ENCODE measurements at regions not wholly inside any gene's neighbourhood (a gene's known extent, or its start where the extent isn't known, plus 50 kb on each side); places are given as distances from the start of the nearest gene placed in this dataset.

DNA sequence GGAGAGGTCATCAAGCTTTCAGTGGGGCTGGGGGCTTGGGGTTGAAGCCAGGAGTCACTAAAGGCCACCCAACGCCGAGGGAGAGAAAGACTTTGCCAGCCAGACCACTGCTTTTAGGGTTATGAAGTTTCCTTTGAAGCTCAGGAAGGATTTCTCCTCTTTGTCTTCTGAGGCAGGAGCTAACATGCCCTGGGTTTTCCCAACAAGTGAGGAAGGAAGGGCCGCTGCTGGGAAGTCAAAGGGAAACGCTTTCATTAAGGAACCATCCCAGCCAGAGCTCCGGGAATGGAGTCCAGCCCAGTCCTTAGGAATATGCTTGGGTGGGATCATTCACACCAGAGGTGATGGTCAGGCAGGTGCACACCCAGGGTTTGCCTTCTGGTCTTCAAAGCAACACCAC, 436.9 kb downstream of the PRDM2 start:
- no peaks in the 10 kb centered on the region for H3K27me3 ChIP-seq
- H3K4me3 ChIP-seq: no peak overlapping the region
- DNase-seq: no peak
- intact Hi-C loops (cut with DNase I): no loop called here
- 66 to 80% methylated on average over 5 of the region's 5 CpGs for WGBS, 2 donors
- H3K9me3 ChIP-seq: no peaks in the 10 kb centered on the region
- no peak overlapping the region for H3K27ac ChIP-seq
- H3K36me3 ChIP-seq: no peaks in the 10 kb centered on the region
- TF ChIP-seq, protein P1, sequence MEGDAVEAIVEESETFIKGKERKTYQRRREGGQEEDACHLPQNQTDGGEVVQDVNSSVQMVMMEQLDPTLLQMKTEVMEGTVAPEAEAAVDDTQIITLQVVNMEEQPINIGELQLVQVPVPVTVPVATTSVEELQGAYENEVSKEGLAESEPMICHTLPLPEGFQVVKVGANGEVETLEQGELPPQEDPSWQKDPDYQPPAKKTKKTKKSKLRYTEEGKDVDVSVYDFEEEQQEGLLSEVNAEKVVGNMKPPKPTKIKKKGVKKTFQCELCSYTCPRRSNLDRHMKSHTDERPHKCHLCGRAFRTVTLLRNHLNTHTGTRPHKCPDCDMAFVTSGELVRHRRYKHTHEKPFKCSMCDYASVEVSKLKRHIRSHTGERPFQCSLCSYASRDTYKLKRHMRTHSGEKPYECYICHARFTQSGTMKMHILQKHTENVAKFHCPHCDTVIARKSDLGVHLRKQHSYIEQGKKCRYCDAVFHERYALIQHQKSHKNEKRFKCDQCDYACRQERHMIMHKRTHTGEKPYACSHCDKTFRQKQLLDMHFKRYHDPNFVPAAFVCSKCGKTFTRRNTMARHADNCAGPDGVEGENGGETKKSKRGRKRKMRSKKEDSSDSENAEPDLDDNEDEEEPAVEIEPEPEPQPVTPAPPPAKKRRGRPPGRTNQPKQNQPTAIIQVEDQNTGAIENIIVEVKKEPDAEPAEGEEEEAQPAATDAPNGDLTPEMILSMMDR (IDR thresholded peaks at IDR 0.05): no peak
- peaks cover 0 to 14% (median 7%) of the 10 kb centered on the region in 9 donors for H3K4me1 ChIP-seq
- no peak for ATAC-seq

DNA sequence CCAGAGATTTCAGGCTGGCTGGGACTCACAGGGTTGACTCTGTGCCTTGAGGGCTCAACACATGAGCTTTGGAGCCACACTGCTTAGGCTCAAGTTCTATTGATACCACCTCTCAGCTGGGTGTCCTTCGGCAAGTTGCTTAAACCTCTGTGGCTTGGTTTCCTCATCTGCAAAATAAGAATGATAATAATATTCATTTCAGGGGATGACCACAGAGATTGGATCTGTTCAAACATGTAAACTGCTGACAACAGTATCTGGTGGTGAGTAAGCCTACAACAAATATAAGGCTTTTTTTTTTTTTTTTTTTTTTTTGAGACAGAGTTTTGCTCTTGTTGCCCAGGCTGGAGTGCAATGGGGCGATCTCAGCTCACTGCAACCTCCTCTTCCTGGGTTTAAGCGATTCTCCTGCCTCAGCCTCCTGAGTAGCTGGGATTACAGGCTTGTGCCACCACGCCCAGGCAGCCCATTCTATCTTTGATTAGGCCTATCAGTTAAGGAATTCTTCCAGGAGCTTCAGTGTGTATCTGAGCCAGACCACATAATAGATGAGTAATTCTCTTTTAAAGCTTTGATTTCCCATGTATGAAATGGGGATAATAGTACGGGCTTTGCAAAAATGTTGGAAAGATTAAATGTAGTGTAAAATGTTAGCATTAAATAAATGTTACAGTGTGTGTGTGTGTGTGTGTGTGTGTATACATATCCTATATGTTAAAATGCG, 437.6 kb downstream of the PRDM2 start:
- 80 to 88% methylated on average over 6 of the region's 6 CpGs for WGBS, 2 donors
- no peaks in the 10 kb centered on the region for H3K9me3 ChIP-seq
- no peaks in the 10 kb centered on the region for H3K27me3 ChIP-seq
- peaks cover 0 to 18% (median 7%) of the 10 kb centered on the region in 9 donors for H3K4me1 ChIP-seq
- ATAC-seq (no peak), DNase-seq (no peak)
- no peaks in the 10 kb centered on the region for H3K36me3 ChIP-seq
- intact Hi-C loops (cut with DNase I): no loop called here
- no peak overlapping the region for H3K4me3 ChIP-seq
- no peak overlapping the region for H3K27ac ChIP-seq
- TF ChIP-seq, protein P1 (IDR thresholded peaks at IDR 0.05): no peak

DNA sequence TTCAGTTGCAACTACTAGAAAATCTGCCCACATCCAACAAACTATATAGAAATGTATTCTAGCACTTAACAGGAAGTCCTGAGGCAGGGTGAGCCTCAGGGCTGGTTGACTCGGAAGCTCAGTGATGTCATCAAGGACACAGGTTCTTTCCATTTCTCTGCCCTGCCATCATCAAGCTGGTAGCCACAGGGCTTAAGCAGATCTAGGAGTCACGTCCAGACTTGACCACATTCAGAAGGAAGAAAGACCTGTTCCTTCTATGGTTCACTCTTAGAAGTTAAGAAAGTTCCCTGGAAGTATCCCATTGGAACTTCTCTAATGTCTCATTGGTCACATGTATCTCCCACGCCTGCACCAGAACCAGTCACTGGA, 438.1 kb downstream of the PRDM2 start:
- ATAC-seq (no peak), DNase-seq (no peak)
- H3K4me3 ChIP-seq: no peak overlapping the region
- WGBS, 2 donors: 68 to 80% methylated on average over 3 of the region's 3 CpGs
- intact Hi-C loops (cut with DNase I): no loop called here
- TF ChIP-seq, protein P1 (IDR thresholded peaks at IDR 0.05): no peak
- no peaks in the 10 kb centered on the region for H3K36me3 ChIP-seq
- H3K4me1 ChIP-seq: peaks cover 0 to 18% (median 7%) of the 10 kb centered on the region in 9 donors
- H3K9me3 ChIP-seq: no peaks in the 10 kb centered on the region
- no peak overlapping the region for H3K27ac ChIP-seq
- H3K27me3 ChIP-seq: no peaks in the 10 kb centered on the region

DNA sequence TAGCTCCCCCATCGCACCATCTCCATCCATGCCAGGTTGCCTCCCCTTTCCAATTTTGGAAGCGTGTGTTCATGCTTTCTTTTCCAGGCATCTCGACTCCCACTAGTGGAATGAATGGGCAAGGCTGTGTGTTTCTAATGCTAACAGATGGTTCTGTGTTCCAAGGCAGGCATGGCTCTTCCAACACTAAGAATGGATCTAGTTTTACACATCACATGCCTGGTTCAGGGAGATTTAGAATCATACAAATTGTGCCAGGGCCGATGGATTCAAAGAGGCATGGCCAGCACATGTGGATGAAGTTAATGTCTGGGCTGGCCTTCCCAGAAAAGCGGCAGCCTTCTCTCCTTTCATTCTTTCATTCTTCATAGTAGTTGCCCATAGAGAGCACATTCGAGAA, 438.7 kb downstream of the PRDM2 start:
- peak in 1 of 8 donors; percentile 6 for ATAC-seq
- H3K27ac ChIP-seq: no peak overlapping the region
- H3K9me3 ChIP-seq: no peaks in the 10 kb centered on the region
- H3K36me3 ChIP-seq: no peaks in the 10 kb centered on the region
- peaks cover 0 to 18% (median 7%) of the 10 kb centered on the region in 9 donors for H3K4me1 ChIP-seq
- 66 to 69% methylated on average over 6 of the region's 6 CpGs for WGBS, 2 donors
- no peak overlapping the region for H3K4me3 ChIP-seq
- TF ChIP-seq, protein P1 (IDR thresholded peaks at IDR 0.05): peak in 1 of 9 donors; percentile 11
- intact Hi-C loops (cut with DNase I): no loop called here
- no peaks in the 10 kb centered on the region for H3K27me3 ChIP-seq
- DNase-seq: no peak

Measured in heart right ventricle (tissue), 16 donors.